GM12873 (cell line): ENCODE measurements at regions not wholly inside any gene's neighbourhood (a gene's known extent, or its start where the extent isn't known, plus 50 kb on each side); places are given as distances from the start of the nearest gene placed in this dataset.

Experiments used
- TF ChIP-seq, protein P1 (sequence below): IDR thresholded peaks from 2 replicates; pipeline ENCODE4 v1.5.1; 2012; ENCODE audit warnings: low read depth, mild to moderate bottlenecking, moderate library complexity, low read length, control low read depth; ENCODE audit not compliant: insufficient read depth; ENCODE audit errors: missing control alignments

DNA sequence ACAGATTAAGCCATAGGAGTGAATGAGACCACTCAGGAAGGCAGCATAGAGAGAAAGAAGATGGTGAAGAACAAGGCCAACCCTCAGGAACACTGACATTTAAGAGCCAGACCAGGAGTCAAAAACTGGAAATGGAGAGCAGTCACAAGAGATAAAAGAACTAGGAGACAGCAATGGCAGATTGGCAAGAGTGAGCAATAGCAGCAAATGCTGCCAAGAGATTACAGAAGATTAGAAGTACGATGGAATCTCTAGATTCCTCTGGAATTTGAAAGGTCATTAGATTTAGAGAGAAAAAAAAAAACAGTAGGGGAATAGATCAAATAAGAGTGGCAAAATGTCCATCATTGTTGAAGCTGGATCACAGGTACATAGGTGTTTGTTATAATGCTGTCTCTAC lies 73.4 kb upstream of the SLC44A1 start:
- TF ChIP-seq, protein P1, sequence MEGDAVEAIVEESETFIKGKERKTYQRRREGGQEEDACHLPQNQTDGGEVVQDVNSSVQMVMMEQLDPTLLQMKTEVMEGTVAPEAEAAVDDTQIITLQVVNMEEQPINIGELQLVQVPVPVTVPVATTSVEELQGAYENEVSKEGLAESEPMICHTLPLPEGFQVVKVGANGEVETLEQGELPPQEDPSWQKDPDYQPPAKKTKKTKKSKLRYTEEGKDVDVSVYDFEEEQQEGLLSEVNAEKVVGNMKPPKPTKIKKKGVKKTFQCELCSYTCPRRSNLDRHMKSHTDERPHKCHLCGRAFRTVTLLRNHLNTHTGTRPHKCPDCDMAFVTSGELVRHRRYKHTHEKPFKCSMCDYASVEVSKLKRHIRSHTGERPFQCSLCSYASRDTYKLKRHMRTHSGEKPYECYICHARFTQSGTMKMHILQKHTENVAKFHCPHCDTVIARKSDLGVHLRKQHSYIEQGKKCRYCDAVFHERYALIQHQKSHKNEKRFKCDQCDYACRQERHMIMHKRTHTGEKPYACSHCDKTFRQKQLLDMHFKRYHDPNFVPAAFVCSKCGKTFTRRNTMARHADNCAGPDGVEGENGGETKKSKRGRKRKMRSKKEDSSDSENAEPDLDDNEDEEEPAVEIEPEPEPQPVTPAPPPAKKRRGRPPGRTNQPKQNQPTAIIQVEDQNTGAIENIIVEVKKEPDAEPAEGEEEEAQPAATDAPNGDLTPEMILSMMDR, result no peak

DNA sequence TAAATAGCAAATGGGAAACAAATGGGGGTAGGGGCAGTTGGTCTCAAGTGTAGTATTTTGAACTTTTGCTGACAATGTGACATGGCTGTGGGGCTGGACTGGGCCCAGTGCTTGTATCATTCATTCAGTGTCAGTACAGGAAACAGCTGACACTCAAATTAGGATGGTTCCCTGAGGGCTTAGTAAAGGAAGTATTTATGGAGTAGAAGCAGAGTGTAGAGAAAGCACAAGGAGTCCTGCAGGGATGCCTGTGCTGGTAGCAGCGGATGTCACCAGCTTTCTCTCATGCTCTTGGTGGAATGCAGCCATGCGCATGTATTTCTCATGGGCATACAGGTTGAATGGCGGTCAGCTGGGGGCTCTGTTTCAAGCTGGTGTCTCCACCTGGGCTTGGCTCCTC lies 72.9 kb upstream of the SLC44A1 start:
- TF ChIP-seq, protein P1, result no peak

GRCh38 chr9:105172436-105172835 lies 72.0 kb upstream of the SLC44A1 start:
- TF ChIP-seq, protein P1, result no peak

GRCh38 chr9:105173306-105173705 lies 71.1 kb upstream of the SLC44A1 start:
- TF ChIP-seq, protein P1, result no peak

DNA sequence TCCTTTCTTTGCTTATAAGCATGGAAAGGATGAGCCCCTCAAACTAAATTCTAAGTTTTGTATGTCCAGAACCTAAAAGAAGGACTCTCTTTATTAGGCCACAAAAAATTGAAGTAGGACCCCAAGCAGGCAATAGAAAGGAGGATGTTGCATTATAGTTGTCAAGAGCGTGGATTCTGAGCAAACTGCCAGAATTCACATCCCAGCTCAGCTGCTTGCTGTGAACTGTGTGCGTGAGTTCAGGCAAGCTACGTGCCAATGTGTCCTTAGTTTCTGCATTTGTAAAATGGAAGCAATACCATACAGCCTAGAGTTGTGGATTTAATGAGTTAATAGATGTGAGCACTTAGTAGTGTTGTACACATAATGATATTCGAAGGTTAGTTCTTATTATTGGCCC lies 70.6 kb upstream of the SLC44A1 start:
- TF ChIP-seq, protein P1, result no peak

GRCh38 chr9:105176194-105176593 lies 68.3 kb upstream of the SLC44A1 start:
- TF ChIP-seq, protein P1, result no peak

GRCh38 chr9:105178076-105178475 lies 66.4 kb upstream of the SLC44A1 start:
- TF ChIP-seq, protein P1, result no peak
